NCI-H226 (cell line): ENCODE measurements at regions not wholly inside any gene's neighbourhood (a gene's known extent, or its start where the extent isn't known, plus 50 kb on each side); places are given as distances from the start of the nearest gene placed in this dataset.

ENCODE experiments used
- DNase-seq: peaks from one replicate; pipeline ENCODE4 v3.0.0-alpha.2; 2015

GRCh38 chr2:19232312-19232711, 126.1 kb downstream of the OSR1 start:
- DNase-seq, result no peak

GRCh38 chr2:19231625-19232024, 126.8 kb downstream of the OSR1 start:
- no peak for DNase-seq

- DNase-seq, result no peak
Observed at GRCh38 chr2:19230626-19231025, 127.8 kb downstream of the OSR1 start.

- DNase-seq, result no peak
Observed at GRCh38 chr2:19228715-19229114, 129.7 kb downstream of the OSR1 start.

GRCh38 chr2:19228181-19228593, 130.2 kb downstream of the OSR1 start:
- DNase-seq, result no peak

- no peak for DNase-seq
Observed at GRCh38 chr2:19226871-19227270, 131.6 kb downstream of the OSR1 start.

- DNase-seq, result no peak
Observed at GRCh38 chr2:19226386-19226785, 132.0 kb downstream of the OSR1 start.

GRCh38 chr2:19225931-19226330, 132.5 kb downstream of the OSR1 start:
- no peak for DNase-seq

- no peak for DNase-seq
Observed at GRCh38 chr2:19225126-19225525, 133.3 kb downstream of the OSR1 start.

- DNase-seq, result no peak
Observed at GRCh38 chr2:19224486-19224885, 133.9 kb downstream of the OSR1 start.

GRCh38 chr2:19224011-19224410, 134.4 kb downstream of the OSR1 start:
- no peak for DNase-seq

GRCh38 chr2:19219060-19219459, 139.4 kb downstream of the OSR1 start:
- DNase-seq, result peak; percentile 64

- no peak for DNase-seq
Observed at GRCh38 chr2:19218166-19218565, 140.3 kb downstream of the OSR1 start.

GRCh38 chr2:19216676-19217602, 141.5 kb downstream of the OSR1 start:
- DNase-seq, result peak; percentile 12

- no peak for DNase-seq
Observed at GRCh38 chr2:19216238-19216637, 142.2 kb downstream of the OSR1 start.

GRCh38 chr2:19214682-19215391, 143.6 kb downstream of the OSR1 start:
- no peak for DNase-seq

- DNase-seq, result no peak
Observed at GRCh38 chr2:19209575-19210341, 148.7 kb downstream of the OSR1 start.

GRCh38 chr2:19208479-19209199, 149.8 kb downstream of the OSR1 start:
- no peak for DNase-seq

GRCh38 chr2:19207452-19207851, 151.0 kb downstream of the OSR1 start:
- no peak for DNase-seq

GRCh38 chr2:19205983-19206533, 152.4 kb downstream of the OSR1 start:
- DNase-seq, result no peak

GRCh38 chr2:19203866-19204265, 154.6 kb downstream of the OSR1 start:
- no peak for DNase-seq

GRCh38 chr2:19201911-19202462, 156.4 kb downstream of the OSR1 start:
- DNase-seq, result no peak
